ENCODE measurements at regions not wholly inside any gene's neighbourhood (a gene's known extent, or its start where the extent isn't known, plus 50 kb on each side); places are given as distances from the start of the nearest gene placed in this dataset.

- in situ Hi-C loops (cut with HindIII; ENCODE audit: low pct_ligation_motif_present, low sequenced_read_pairs): no loop called here
- DNase-seq: no peak
- H3K4me3 ChIP-seq (ENCODE audit: low read depth, low read length): no peak overlapping the region
- no peak for TF ChIP-seq CTCF (IDR thresholded peaks at IDR 0.05; ENCODE audit: low read depth, low read length, missing control alignments)
- H3K36me3 ChIP-seq (replicated peaks): no peaks in the 10 kb centered on the region
- no peaks in the 10 kb centered on the region for H3K27me3 ChIP-seq (replicated peaks)
- no peak overlapping the region for H3K27ac ChIP-seq
Measured at GRCh38 chr3:64961301-64961700, 273.5 kb upstream of the ADAMTS9 start.

GRCh38 chr3:64958199-64958843, 270.5 kb upstream of the ADAMTS9 start:
- Histone ChIP-seq H3K27me3 (replicated peaks) (no peaks in the 10 kb centered on the region), H3K4me3 (ENCODE audit: low read depth, low read length) (no peak overlapping the region), H3K27ac (no peak overlapping the region), H3K36me3 (replicated peaks) (no peaks in the 10 kb centered on the region)
- TF ChIP-seq CTCF (IDR thresholded peaks at IDR 0.05; ENCODE audit: low read depth, low read length, missing control alignments): no peak
- DNase-seq: no peak
- in situ Hi-C loops (cut with HindIII; ENCODE audit: low pct_ligation_motif_present, low sequenced_read_pairs): no loop called here

DNA sequence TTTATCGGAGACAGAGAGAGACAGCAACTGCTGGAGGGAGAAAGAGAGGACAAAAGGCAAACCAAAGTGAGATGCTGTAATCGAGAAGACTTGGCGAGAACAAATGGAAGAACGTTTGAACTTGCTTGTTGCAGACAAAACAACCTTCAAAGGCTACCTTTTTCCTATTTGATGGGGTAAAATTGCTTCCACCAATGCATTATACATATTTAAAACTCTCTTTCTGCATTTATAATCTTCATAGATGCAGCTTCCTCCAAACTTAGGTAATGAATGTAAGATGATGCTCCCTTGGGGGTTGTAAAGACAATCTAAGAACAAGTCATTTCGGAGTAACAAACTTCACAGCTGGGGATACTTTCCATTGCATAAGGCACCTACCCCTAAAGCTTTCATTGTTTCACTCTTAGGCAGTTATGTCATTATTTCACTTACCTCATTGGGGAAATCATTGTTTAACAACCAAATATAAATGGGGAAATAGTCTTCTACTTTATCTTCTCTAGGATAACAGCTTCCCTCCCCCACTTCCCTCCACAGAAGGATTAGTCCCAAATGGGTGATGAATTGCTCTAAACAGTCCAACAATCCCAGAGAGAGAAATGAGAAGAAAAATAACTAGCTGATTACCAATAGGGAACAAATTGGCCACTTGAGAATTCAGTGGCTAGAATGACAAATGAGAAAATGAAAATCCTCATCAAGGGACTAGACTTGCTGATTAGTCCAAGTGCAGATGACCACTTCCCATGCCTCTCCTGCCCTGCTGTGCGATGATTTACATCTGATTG, 269.8 kb upstream of the ADAMTS9 start:
- no peak for DNase-seq
- in situ Hi-C loops (cut with HindIII; ENCODE audit: low pct_ligation_motif_present, low sequenced_read_pairs): no loop called here
- no peak for TF ChIP-seq CTCF (IDR thresholded peaks at IDR 0.05; ENCODE audit: low read depth, low read length, missing control alignments)
- Histone ChIP-seq H3K27me3 (replicated peaks) (no peaks in the 10 kb centered on the region), H3K4me3 (ENCODE audit: low read depth, low read length) (no peak overlapping the region), H3K36me3 (replicated peaks) (no peaks in the 10 kb centered on the region), H3K27ac (no peak overlapping the region)

DNA sequence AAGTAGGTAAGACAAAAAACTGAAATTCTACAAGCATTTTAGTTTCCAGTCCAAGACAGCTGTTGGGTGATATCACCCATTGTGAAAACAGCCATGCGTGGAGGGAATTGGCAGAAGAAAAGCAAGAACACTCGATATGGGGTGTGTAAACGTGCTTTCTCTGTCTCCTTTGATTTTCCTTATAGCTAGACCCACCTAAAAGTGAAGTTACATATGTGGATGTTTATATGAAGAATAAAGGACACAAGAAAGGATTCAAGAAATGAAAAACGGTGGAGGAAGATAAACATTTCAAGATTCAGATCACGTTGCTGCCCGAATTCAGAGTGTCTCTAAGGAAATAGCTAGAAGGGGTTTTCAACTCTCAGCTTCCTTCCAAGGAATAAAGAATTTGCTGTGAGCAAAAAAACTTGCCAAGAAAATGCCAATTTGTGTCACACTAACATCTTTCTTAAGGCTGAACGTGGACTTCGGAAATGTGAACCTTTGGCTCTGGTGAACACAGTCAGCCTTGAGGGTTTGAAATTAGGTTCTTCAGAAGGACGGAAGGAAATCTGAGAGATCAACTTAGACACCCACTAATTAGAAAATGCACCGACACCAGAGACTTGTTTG, 269.0 kb upstream of the ADAMTS9 start:
- no peak overlapping the region for H3K4me3 ChIP-seq (ENCODE audit: low read depth, low read length)
- no peaks in the 10 kb centered on the region for H3K27me3 ChIP-seq (replicated peaks)
- no peaks in the 10 kb centered on the region for H3K36me3 ChIP-seq (replicated peaks)
- no peak overlapping the region for H3K27ac ChIP-seq
- in situ Hi-C loops (cut with HindIII; ENCODE audit: low pct_ligation_motif_present, low sequenced_read_pairs): no loop called here
- TF ChIP-seq CTCF (IDR thresholded peaks at IDR 0.05; ENCODE audit: low read depth, low read length, missing control alignments): no peak
- no peak for DNase-seq

GRCh38 chr3:64954995-64955636, 267.3 kb upstream of the ADAMTS9 start:
- H3K4me3 ChIP-seq (ENCODE audit: low read depth, low read length): no peak overlapping the region
- no peak for TF ChIP-seq CTCF (IDR thresholded peaks at IDR 0.05; ENCODE audit: low read depth, low read length, missing control alignments)
- no peaks in the 10 kb centered on the region for H3K36me3 ChIP-seq (replicated peaks)
- in situ Hi-C loops (cut with HindIII; ENCODE audit: low pct_ligation_motif_present, low sequenced_read_pairs): no loop called here
- no peaks in the 10 kb centered on the region for H3K27me3 ChIP-seq (replicated peaks)
- H3K27ac ChIP-seq: no peak overlapping the region
- no peak for DNase-seq

Data from brain microvascular endothelial cell (primary cell).